SK-N-MC (cell line): ENCODE measurements at regions not wholly inside any gene's neighbourhood (a gene's known extent, or its start where the extent isn't known, plus 50 kb on each side); places are given as distances from the start of the nearest gene placed in this dataset.

Experiments
- DNase-seq: peaks from one replicate; pipeline ENCODE4 v3.0.0-alpha.2; 2011; ENCODE audit warnings: low read depth, low spot score
- H3K27ac ChIP-seq: fragments of 200-600 bp; sonication (generic); 2 replicates; pipeline ENCODE4 v1.5.1; 2016; ENCODE audit warnings: mixed run types
- H3K36me3 ChIP-seq: fragments of 200-600 bp; sonication (generic); 2 replicates; pipeline ENCODE4 v1.6.1; 2017; ENCODE audit warnings: antibody characterized with exemption, low read length, mixed read lengths; ENCODE audit not compliant: insufficient read depth
- H3K4me3 ChIP-seq: fragments of 200-600 bp; sonication (generic); 2 replicates; pipeline ENCODE4 v1.5.1; 2016
- H3K9ac ChIP-seq: fragments of 200-600 bp; sonication (generic); 2 replicates; pipeline ENCODE4 v1.8.0; 2017; ENCODE audit warnings: mixed run types, mixed read lengths; ENCODE audit not compliant: insufficient read length
- H3K9me3 ChIP-seq: fragments of 200-600 bp; sonication (generic); 2 replicates; pipeline ENCODE4 v1.6.1; 2017; ENCODE audit warnings: low read depth, mild to moderate bottlenecking, antibody characterized with exemption, low read length, moderate library complexity, mixed read lengths
- EZH2 ChIP-seq: fragments of 200-600 bp; sonication (generic); IDR thresholded peaks from one replicate; pipeline ENCODE4 v1.6.1; 2017; ENCODE audit warnings: antibody characterized with exemption
- FOXP2 ChIP-seq: optimal IDR thresholded peaks from 2 replicates; pipeline ENCODE3; 2011; ENCODE audit warnings: mild to moderate bottlenecking, moderate library complexity; ENCODE audit not compliant: insufficient read depth; ENCODE audit errors: extremely low read length, control extremely low read depth
- POLR2AphosphoS5 ChIP-seq: IDR thresholded peaks from 2 replicates; pipeline ENCODE4 v1.6.1; 2012; ENCODE audit warnings: mild to moderate bottlenecking, low read depth, low read length, borderline replicate concordance

DNA sequence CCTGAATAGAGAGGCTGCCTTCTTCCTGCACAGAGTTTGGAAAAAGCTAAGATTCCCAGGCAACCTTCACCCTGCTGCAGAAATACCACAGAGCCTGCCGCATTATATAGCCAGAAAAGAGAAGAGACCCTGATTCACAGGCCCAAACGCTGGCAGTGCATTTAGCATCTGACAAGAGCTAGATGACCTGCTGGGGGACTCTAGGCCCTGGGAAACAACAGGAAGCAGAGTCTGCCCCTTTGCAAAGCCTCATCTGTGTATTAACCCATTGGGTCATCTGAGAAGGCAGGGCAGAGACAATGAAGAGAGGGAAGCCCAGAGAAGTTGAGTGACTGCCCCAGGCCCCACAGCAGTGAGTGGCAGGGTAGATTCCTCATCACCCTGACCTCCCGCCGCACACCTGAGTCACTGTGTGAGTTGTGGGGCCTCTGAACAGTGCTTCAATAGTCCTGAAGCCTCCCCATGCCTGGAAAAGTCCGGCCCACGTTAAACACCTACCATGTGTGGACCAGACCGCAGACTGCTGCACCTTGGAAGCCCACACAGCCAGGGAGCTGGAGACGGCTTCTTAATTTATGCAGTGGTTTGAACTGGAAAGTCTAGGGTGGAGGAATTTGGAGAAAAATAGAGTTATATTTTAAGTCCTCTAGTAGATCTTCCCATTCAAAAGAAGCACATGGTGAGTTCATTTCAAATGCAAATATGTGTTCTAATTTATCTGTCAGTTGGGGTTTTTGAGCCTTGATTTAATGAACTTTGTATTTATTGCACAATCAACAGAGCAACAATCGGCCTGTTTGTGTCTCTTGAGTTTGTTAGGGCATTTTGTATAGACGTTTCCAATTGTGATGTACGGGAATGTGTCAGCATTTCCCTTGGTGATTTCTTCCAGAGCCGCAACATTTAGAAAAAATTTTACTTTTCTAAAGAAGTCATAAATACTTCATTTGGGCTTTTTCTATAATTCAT, 80.4 kb upstream of the GPR26 start:
- Histone ChIP-seq H3K9ac (no peak overlapping the region), H3K4me3 (no peak overlapping the region), H3K36me3 (no peaks in the 10 kb centered on the region), H3K27ac (no peak overlapping the region), H3K9me3 (no peaks in the 10 kb centered on the region)
- no peak for DNase-seq
- no peak for TF ChIP-seq EZH2
- no peak for TF ChIP-seq FOXP2
- no peak for TF ChIP-seq POLR2AphosphoS5

DNA sequence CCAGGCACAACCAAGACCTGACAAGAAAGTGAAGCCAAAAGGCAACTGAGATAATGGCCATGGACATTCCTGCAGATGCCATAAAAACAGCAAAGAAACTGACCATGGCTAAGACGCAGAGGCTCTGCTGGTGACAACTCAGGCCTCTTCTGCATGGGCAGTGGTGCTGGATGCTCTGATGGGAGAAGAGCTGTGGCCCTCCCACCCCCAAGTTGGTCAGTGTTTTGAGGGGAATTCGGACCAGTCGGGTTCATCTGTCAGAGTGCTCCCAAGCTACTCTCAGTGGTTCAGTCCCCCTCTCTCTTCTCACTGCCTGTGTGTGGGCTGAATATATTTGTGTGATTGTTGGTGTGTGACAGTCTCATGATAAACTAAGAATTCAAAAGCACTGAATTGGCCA, 79.0 kb upstream of the GPR26 start:
- no peak overlapping the region for H3K27ac ChIP-seq
- H3K36me3 ChIP-seq, result no peaks in the 10 kb centered on the region
- TF ChIP-seq FOXP2 (no peak), EZH2 (no peak), POLR2AphosphoS5 (no peak)
- no peak overlapping the region for H3K4me3 ChIP-seq
- H3K9me3 ChIP-seq, result no peaks in the 10 kb centered on the region
- no peak for DNase-seq
- H3K9ac ChIP-seq, result no peak overlapping the region

DNA sequence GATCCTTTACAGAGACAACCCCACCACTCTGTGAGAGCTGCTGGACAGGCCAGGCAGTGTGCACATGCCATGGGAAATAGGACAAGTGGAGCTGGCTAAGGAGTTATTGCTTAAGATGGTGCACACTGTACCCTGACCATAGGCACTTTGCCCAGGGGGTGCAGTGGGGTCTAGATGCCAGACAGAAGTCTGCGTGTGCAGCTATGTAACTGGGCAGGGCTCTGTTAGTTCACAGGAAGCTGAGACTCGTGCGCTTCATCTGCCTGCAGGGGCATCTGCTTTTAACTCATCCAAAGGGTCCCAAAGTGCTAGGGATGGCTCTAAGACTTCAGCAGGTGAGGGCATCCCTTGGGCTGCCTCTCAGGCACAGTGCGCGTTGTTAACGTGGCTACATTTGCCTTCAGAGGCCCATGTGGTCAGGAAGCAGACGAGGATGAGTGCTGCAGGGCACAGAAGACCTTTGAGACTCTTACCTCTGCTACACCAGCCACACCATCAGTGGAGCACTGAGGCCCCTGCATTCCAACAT, 77.7 kb upstream of the GPR26 start:
- no peak for DNase-seq

DNA sequence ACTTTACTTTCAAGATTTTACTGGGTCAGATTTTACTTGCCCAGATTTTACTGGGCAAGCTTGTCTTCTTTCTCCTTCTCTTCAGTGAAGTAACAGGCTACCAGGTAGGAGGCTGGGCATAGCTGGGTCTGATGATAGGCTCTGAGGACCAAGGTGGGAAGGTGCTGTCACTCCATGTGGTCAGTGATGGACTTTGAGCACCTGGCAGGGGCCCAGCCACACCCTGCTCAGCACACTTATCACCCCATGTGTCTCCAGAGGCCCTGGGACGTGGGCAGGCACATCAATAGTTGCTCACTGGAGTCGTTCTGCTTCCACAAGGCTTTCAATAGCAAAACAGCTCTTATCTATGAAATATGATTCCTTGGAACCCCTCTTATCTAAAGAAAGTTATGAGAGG, 70.5 kb upstream of the GPR26 start:
- DNase-seq, result no peak
- no peaks in the 10 kb centered on the region for H3K9me3 ChIP-seq
- no peak overlapping the region for H3K4me3 ChIP-seq
- no peak for TF ChIP-seq POLR2AphosphoS5
- TF ChIP-seq FOXP2, result no peak
- TF ChIP-seq EZH2, result no peak
- H3K27ac ChIP-seq, result no peak overlapping the region
- H3K9ac ChIP-seq, result no peak overlapping the region
- no peaks in the 10 kb centered on the region for H3K36me3 ChIP-seq

More for the DNA sequence above, 77.7 kb upstream of the GPR26 start:
- TF ChIP-seq FOXP2 (no peak), EZH2 (no peak), POLR2AphosphoS5 (no peak)
- H3K36me3 ChIP-seq, result no peaks in the 10 kb centered on the region
- H3K9me3 ChIP-seq, result no peaks in the 10 kb centered on the region
- no peak overlapping the region for H3K4me3 ChIP-seq
- no peak overlapping the region for H3K27ac ChIP-seq
- no peak overlapping the region for H3K9ac ChIP-seq

DNA sequence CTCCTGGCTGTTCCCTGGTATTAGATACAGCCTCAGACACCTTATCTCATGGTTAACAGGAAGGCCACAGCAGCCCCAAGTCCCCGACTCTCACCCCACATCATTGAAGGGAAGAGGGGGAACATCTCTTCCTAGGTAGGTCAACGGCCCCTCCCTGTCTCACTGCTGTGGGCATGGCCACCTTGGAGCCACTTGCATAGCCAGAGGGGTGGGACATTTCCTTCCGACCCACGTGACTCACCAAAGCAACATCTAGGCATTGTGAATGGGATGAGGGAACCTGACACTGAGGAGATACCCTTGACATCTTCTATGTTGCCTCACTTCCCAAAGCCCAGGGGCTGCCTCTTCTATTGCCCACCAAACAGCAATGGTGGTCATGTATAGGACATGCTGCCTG, 68.5 kb upstream of the GPR26 start:
- H3K9ac ChIP-seq, result no peak overlapping the region
- no peak for TF ChIP-seq EZH2
- TF ChIP-seq POLR2AphosphoS5, result no peak
- no peak for TF ChIP-seq FOXP2
- H3K27ac ChIP-seq, result no peak overlapping the region
- no peak overlapping the region for H3K4me3 ChIP-seq
- no peaks in the 10 kb centered on the region for H3K36me3 ChIP-seq
- DNase-seq, result no peak
- no peaks in the 10 kb centered on the region for H3K9me3 ChIP-seq

DNA sequence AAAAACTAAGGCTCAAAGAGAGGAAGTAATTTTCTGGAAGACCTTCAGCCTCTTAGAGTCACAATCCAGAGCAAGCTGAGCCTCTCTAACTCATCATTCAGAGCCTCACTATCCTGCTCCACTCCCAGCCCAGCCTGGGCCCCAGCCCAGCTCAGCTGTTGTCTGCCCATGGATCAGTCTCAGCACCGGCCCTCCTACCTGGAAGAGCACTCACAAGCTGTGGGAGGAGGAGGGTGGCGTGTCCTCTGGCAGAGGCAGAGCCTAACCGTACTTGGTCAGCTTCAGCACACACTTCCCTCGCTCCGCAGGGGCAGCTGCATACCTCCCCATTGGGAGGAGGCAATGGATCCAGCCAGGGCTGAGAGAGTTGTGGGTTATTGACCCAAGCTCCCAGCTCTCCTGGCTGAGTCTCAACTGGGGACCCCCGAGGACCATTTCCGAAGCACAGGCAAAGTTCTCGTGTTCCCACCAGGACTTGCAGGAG, 66.7 kb upstream of the GPR26 start:
- Histone ChIP-seq H3K9ac (no peak overlapping the region), H3K4me3 (no peak overlapping the region), H3K36me3 (no peaks in the 10 kb centered on the region), H3K9me3 (no peaks in the 10 kb centered on the region), H3K27ac (no peak overlapping the region)
- TF ChIP-seq EZH2 (no peak), FOXP2 (no peak), POLR2AphosphoS5 (no peak)
- DNase-seq, result no peak

DNA sequence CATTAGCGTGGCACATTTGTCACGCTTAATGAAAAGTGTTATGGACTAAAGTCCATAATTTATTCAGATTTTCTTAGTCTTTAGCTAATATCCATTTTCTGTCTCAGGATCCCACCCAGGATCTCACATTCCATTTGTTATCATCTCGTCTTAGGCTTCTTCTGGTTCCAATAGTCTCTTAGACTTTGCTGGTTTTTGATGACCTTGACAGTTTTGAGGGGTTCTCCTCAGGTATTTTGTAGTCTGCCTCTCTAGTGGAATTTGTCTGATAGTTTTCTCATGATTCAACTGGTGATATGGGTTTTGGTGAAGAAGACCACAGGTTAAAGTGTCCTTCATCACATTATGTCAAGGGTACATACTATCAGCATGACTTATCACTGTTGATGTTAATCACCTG, 66.0 kb upstream of the GPR26 start:
- no peaks in the 10 kb centered on the region for H3K9me3 ChIP-seq
- H3K36me3 ChIP-seq, result no peaks in the 10 kb centered on the region
- no peak overlapping the region for H3K27ac ChIP-seq
- DNase-seq, result no peak
- no peak overlapping the region for H3K9ac ChIP-seq
- H3K4me3 ChIP-seq, result no peak overlapping the region
- TF ChIP-seq POLR2AphosphoS5 (no peak), FOXP2 (no peak), EZH2 (no peak)

DNA sequence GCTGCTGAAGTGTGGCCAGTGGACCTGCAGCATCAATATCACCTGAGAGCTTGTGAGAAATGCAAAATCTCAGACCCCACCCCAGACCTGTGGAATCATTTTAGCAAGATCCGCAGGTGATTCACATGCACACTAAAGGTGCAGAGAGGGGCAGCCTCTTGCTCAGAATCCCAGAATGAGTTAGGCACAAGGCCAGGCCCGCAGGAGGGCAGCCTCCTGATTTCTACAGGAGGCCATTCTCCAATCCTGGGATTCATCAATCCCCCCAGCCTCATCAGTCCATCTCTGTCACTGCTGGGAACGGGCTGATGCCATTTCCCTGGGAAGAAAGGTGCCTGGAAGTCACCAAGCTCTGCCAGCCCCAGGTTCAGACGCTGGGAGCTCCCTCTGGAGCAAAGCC, 63.0 kb upstream of the GPR26 start:
- no peaks in the 10 kb centered on the region for H3K36me3 ChIP-seq
- no peak overlapping the region for H3K4me3 ChIP-seq
- no peak overlapping the region for H3K27ac ChIP-seq
- no peaks in the 10 kb centered on the region for H3K9me3 ChIP-seq
- TF ChIP-seq EZH2, result no peak
- no peak for TF ChIP-seq POLR2AphosphoS5
- DNase-seq, result no peak
- no peak overlapping the region for H3K9ac ChIP-seq
